Upper lobe of left lung (tissue), 6 donors: ENCODE measurements at regions not wholly inside any gene's neighbourhood (a gene's known extent, or its start where the extent isn't known, plus 50 kb on each side); places are given as distances from the start of the nearest gene placed in this dataset.

ENCODE experiments used
- ATAC-seq, 2 donors: fragments of 200-7000 bp; cut with Tn5 transposase; one replicate each; pipeline ENCODE4 v1.9.1; 2022; ENCODE audit warnings: mild to moderate bottlenecking in 2 of 2, moderate library complexity in 2 of 2; ENCODE audit not compliant: low FRiP score in 2 of 2
- DNase-seq, 2 donors: peaks; one replicate each; pipeline ENCODE4 v3.0.0-alpha.2; 2019 to 2020
- H3K27ac ChIP-seq, 4 donors: fragments of 200-600 bp; sonication (generic); one replicate each; pipeline ENCODE4 v1.5.1; 2016 to 2019
- H3K27me3 ChIP-seq, 4 donors: fragments of 200-600 bp; sonication (generic); one replicate each; pipeline ENCODE4 v1.5.1; 2017 to 2019
- H3K36me3 ChIP-seq, 4 donors: fragments of 200-600 bp; sonication (generic); one replicate each; pipeline ENCODE4 v1.5.1; 2016 to 2019
- H3K4me1 ChIP-seq, 4 donors: fragments of 200-600 bp; sonication (generic); one replicate each; pipeline ENCODE4 v1.5.1; 2018 to 2019
- H3K4me3 ChIP-seq, 4 donors: fragments of 200-600 bp; sonication (generic); one replicate each; pipeline ENCODE4 v1.5.1; 2017 to 2019; ENCODE audit warnings: mild to moderate bottlenecking in 2 of 4, moderate library complexity in 1 of 4
- H3K9me3 ChIP-seq, 4 donors: fragments of 200-600 bp; sonication (generic); one replicate each; pipeline ENCODE4 v1.5.1; 2018 to 2019
- EP300 ChIP-seq, 4 donors: sonication (generic); formaldehyde crosslinking; IDR thresholded peaks; one replicate each; pipeline ENCODE4 v1.5.1; 2017; ENCODE audit warnings: antibody characterized with exemption in 4 of 4, control low read depth in 2 of 4
- POLR2A ChIP-seq, 4 donors: fragments of 450-650 bp; IDR thresholded peaks; one replicate each; pipeline ENCODE4 v1.5.1; 2016 to 2017; ENCODE audit warnings: antibody characterized with exemption in 4 of 4, mild to moderate bottlenecking in 2 of 4
- POLR2AphosphoS5 ChIP-seq, 2 donors: sonication (generic); formaldehyde crosslinking; IDR thresholded peaks; one replicate each; pipeline ENCODE4 v1.5.1; 2017; ENCODE audit warnings: antibody characterized with exemption in 2 of 2
- WGBS, 2 donors: methylation state at CpG; one replicate each; pipeline ENCODE4 v1.1.5; 2017 to 2018; 5-methylcytosine and 5-hydroxymethylcytosine counted together
- TF ChIP-seq, protein P1 (sequence below), 6 experiments: fragments of 450-650 bp in 4 of 6; fragments of 200-600 bp in 2 of 6; sonication (generic) in 2 of 6; IDR thresholded peaks; one replicate each; pipeline ENCODE4 v1.5.1; 2016 to 2019; ENCODE audit warnings: antibody characterized with exemption in 6 of 6
- donor health status: DM: no; HTN: no; CAD: no; lungs with moderate emphysema.
- donor health status: DM: no; HTN: yes; CAD: no; lungs with severe emphysema.

DNA sequence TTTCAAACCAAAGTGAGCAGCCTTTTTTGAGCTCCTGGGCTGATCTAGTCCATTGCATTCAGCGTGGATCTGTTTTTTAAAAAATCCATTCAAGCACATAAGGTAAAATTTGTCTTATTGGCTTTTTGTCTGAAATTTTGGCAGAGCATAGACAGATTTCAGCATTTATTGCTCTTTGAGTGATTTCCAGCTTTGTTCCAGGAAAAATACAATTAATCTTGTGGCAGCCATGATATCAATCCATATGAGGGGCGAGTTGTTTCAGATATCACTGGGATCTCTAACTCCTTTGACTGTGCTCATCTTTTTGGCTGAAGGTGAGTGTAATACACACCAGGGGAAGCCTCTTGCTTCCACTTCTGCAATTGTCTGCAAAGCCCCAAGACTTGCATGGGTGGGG lies 523.9 kb downstream of the SLC4A3 start:
- ATAC-seq, result no peak
- no peak overlapping the region for H3K4me3 ChIP-seq
- H3K27ac ChIP-seq, result no peak overlapping the region
- DNase-seq, result no peak
- H3K9me3 ChIP-seq, result no peaks in the 10 kb centered on the region
- TF ChIP-seq, protein P1, sequence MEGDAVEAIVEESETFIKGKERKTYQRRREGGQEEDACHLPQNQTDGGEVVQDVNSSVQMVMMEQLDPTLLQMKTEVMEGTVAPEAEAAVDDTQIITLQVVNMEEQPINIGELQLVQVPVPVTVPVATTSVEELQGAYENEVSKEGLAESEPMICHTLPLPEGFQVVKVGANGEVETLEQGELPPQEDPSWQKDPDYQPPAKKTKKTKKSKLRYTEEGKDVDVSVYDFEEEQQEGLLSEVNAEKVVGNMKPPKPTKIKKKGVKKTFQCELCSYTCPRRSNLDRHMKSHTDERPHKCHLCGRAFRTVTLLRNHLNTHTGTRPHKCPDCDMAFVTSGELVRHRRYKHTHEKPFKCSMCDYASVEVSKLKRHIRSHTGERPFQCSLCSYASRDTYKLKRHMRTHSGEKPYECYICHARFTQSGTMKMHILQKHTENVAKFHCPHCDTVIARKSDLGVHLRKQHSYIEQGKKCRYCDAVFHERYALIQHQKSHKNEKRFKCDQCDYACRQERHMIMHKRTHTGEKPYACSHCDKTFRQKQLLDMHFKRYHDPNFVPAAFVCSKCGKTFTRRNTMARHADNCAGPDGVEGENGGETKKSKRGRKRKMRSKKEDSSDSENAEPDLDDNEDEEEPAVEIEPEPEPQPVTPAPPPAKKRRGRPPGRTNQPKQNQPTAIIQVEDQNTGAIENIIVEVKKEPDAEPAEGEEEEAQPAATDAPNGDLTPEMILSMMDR (IDR thresholded peaks at IDR 0.05), result no peak
- no peak for TF ChIP-seq POLR2AphosphoS5 (IDR thresholded peaks at IDR 0.05)
- no peak for TF ChIP-seq POLR2A (IDR thresholded peaks at IDR 0.05)
- no peak for TF ChIP-seq EP300 (IDR thresholded peaks at IDR 0.05)
- H3K36me3 ChIP-seq, result no peaks in the 10 kb centered on the region
- 83 to 88% methylated on average over 2 of the region's 2 CpGs for WGBS, 2 donors
- no peaks in the 10 kb centered on the region for H3K4me1 ChIP-seq
- H3K27me3 ChIP-seq, result no peaks in the 10 kb centered on the region

DNA sequence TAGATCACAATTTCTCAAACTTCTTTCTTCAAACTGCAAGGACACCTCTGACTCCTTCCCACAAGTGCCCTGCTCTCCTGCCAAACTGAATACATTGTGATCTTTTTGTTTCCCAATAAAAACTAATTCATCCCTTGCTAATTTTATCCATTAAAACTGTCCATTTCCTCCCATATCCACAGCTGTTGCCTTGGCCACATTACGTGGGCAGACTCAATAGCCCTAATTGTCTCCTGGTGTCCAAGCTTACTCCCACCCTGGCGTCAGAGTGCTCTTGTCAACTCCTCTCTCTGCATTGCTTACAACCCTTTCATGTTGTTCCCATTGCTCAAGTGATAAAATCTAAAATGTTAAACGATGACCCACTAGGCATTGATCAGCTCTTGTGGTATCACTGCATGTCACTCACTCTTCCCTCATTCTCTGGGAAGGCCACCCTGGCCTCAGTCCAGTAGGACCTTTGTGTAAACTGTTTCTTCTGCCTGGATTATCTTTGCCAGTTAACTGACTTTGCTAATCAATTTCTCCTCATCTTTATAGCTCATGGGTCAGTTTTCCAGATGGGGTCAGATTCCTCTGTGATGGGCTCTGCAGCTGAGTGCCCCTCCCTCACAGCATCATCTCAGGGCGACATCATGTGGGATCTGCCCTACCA lies 525.0 kb downstream of the SLC4A3 start:
- no peaks in the 10 kb centered on the region for H3K4me1 ChIP-seq
- no peak for ATAC-seq
- no peaks in the 10 kb centered on the region for H3K36me3 ChIP-seq
- no peaks in the 10 kb centered on the region for H3K27me3 ChIP-seq
- H3K27ac ChIP-seq, result no peak overlapping the region
- no peak for DNase-seq
- TF ChIP-seq EP300 (IDR thresholded peaks at IDR 0.05), result no peak
- TF ChIP-seq POLR2AphosphoS5 (IDR thresholded peaks at IDR 0.05), result no peak
- no peak for TF ChIP-seq POLR2A (IDR thresholded peaks at IDR 0.05)
- TF ChIP-seq, protein P1 (IDR thresholded peaks at IDR 0.05), result no peak
- WGBS, 2 donors, result 52 to 60% methylated on average over 4 of the region's 4 CpGs
- no peak overlapping the region for H3K4me3 ChIP-seq
- H3K9me3 ChIP-seq, result no peaks in the 10 kb centered on the region

DNA sequence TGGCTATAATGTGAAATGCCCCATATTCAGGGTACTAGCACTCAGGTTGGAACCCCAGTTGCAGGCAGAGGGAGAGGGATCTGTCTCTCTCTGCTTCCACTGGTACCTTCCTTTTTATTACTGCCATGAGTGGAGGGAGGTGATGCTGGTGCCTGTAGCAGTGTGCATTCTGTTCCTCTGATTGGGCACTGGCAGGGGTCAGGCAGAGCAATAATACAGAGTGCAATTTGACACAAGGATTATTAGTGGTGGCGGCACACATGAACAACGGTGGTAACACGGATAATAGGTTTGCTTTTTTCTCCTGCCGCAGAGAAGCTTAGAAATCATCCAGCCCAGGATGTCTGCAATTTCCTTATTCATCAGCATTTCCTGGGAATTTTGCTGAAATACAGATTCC lies 525.7 kb downstream of the SLC4A3 start:
- no peak for ATAC-seq
- TF ChIP-seq, protein P1 (IDR thresholded peaks at IDR 0.05), result no peak
- TF ChIP-seq POLR2A (IDR thresholded peaks at IDR 0.05) (no peak), EP300 (IDR thresholded peaks at IDR 0.05) (no peak), POLR2AphosphoS5 (IDR thresholded peaks at IDR 0.05) (no peak)
- Histone ChIP-seq H3K4me1 (no peaks in the 10 kb centered on the region), H3K36me3 (no peaks in the 10 kb centered on the region), H3K9me3 (no peaks in the 10 kb centered on the region), H3K27me3 (no peaks in the 10 kb centered on the region), H3K4me3 (no peak overlapping the region), H3K27ac (no peak overlapping the region)
- no peak for DNase-seq
- 83 to 87% methylated on average over 4 of the region's 4 CpGs for WGBS, 2 donors

DNA sequence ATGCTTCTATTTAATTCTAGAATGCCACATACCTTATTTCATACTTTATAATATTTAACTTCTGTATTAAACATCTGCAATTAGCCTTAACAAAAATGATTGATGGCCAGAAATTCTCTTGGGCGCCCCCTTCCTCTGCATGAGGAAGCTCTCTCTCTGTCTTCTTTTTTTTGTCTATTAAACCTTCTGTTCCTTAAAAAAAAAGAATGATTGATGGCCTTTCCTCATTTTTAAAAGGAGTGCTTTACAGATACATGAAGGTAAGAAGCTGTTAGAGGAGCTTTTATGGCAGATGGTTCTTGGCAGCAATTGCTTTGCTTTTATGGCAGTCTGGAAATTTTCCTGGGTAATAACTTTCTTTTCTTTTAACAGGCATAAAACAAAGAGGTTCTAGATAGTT lies 526.9 kb downstream of the SLC4A3 start:
- H3K27me3 ChIP-seq, result no peaks in the 10 kb centered on the region
- no peaks in the 10 kb centered on the region for H3K4me1 ChIP-seq
- DNase-seq (no peak), ATAC-seq (no peak)
- WGBS, 2 donors, result 41 to 47% methylated on average over 1 of the region's 1 CpG
- H3K4me3 ChIP-seq, result no peak overlapping the region
- TF ChIP-seq POLR2A (IDR thresholded peaks at IDR 0.05) (no peak), POLR2AphosphoS5 (IDR thresholded peaks at IDR 0.05) (no peak), EP300 (IDR thresholded peaks at IDR 0.05) (no peak)
- TF ChIP-seq, protein P1 (IDR thresholded peaks at IDR 0.05), result no peak
- no peaks in the 10 kb centered on the region for H3K36me3 ChIP-seq
- H3K27ac ChIP-seq, result no peak overlapping the region
- H3K9me3 ChIP-seq, result no peaks in the 10 kb centered on the region

DNA sequence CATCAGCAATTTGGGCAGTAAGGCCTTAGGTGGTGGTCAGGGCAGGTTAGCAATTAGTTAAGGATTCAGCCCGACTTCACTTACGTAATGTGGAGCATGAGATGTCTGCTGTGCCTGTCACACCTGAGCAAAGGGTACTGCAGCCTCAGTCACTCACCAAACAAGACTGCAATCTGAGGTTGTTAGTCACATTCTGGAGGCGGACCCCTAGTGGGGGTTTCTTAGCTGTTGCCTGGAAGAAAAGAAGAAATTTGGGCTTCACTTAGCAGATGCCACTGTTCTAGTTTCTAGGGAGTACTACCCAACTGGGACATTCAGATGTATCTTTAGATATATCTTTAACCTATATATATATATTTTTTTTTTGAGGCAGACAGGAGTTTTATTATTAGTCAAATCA lies 529.9 kb downstream of the SLC4A3 start:
- TF ChIP-seq POLR2AphosphoS5 (IDR thresholded peaks at IDR 0.05) (no peak), POLR2A (IDR thresholded peaks at IDR 0.05) (no peak)
- TF ChIP-seq, protein P1 (IDR thresholded peaks at IDR 0.05), result no peak
- Histone ChIP-seq H3K27ac (no peak overlapping the region), H3K4me1 (no peaks in the 10 kb centered on the region), H3K36me3 (no peaks in the 10 kb centered on the region), H3K9me3 (no peaks in the 10 kb centered on the region), H3K27me3 (no peaks in the 10 kb centered on the region), H3K4me3 (no peak overlapping the region)
- ATAC-seq (no peak), DNase-seq (no peak)
- WGBS, 2 donors, result 89 to 100% methylated on average over 1 to 3 of the region's 3 CpGs
